Panc1 (cell line): ENCODE measurements at regions not wholly inside any gene's neighbourhood (a gene's known extent, or its start where the extent isn't known, plus 50 kb on each side); places are given as distances from the start of the nearest gene placed in this dataset.

Experiments used
- ATAC-seq: fragments of 200-7000 bp; cut with Tn5 transposase; 2 replicates; pipeline ENCODE4 v1.9.1; 2020; ENCODE audit warnings: mild to moderate bottlenecking, moderate library complexity
- BruUV-seq: library from RNA; stranded (reverse); fragments of 400-500 nt; replicated peaks from 2 replicates; lab custom pipeline; 2021; lab: Mats Ljungman, UMichigan
- CTCF ChIA-PET: fragments of 300-600 bp; sonication (Branson Sonifier 250); formaldehyde crosslinking; loops from one replicate; lab custom pipeline; 2022; ENCODE audit warnings: antibody characterized with exemption; lab: Charles Lee
- POLR2A ChIA-PET: fragments of 300-600 bp; sonication (Branson Sonifier 250); formaldehyde crosslinking; loops from one replicate; lab custom pipeline; 2022; ENCODE audit warnings: antibody characterized with exemption; lab: Charles Lee
- DNase-seq: peaks from one replicate; pipeline ENCODE4 v3.0.0-alpha.2; 2010; ENCODE audit warnings: low read depth, low spot score
- H3K27ac ChIP-seq: 2 replicates; pipeline ENCODE4 v1.5.1; 2011; ENCODE audit warnings: mild to moderate bottlenecking, low read length, inconsistent platforms
- H3K27me3 ChIP-seq: fragments of 200-500 bp; sonication (Bioruptor generic); 2 replicates; pipeline ENCODE4 v1.6.0; 2014; ENCODE audit warnings: low read length, inconsistent platforms; ENCODE audit not compliant: control insufficient read depth, insufficient read depth
- H3K36me3 ChIP-seq: fragments of 200-500 bp; sonication (Bioruptor generic); 2 replicates; pipeline ENCODE4 v1.5.1; 2014; ENCODE audit warnings: inconsistent platforms, mild to moderate bottlenecking, low read length, moderate library complexity; ENCODE audit not compliant: control insufficient read depth, insufficient read depth
- H3K4me1 ChIP-seq: 2 replicates; pipeline ENCODE4 v1.5.1; 2011; ENCODE audit warnings: inconsistent platforms, mild to moderate bottlenecking, low read length, moderate library complexity; ENCODE audit not compliant: control insufficient read depth, insufficient read depth
- H3K4me3 ChIP-seq, 2 experiments: 2 replicates each; pipeline ENCODE4 v1.5.1; 2011 to 2012; ENCODE audit warnings: low read depth in 2 of 2, low read length in 2 of 2, mild to moderate bottlenecking in 2 of 2, inconsistent platforms in 1 of 2, moderate library complexity in 1 of 2
- H3K9me3 ChIP-seq: fragments of 200-500 bp; sonication (Bioruptor generic); 2 replicates; pipeline ENCODE4 v1.5.1; 2014; ENCODE audit warnings: low read depth, mild to moderate bottlenecking, inconsistent platforms, low read length, moderate library complexity; ENCODE audit not compliant: control insufficient read depth, insufficient read depth
- CTCF ChIP-seq: fragments of 450-650 bp; IDR thresholded peaks from 2 replicates; pipeline ENCODE4 v1.5.1; 2017; ENCODE audit warnings: mild to moderate bottlenecking
- POLR2AphosphoS5 ChIP-seq: IDR thresholded peaks from 2 replicates; pipeline ENCODE4 v1.6.1; 2012; ENCODE audit warnings: mild to moderate bottlenecking, low read depth, low read length, moderate library complexity
- REST ChIP-seq, 2 experiments: IDR thresholded peaks; 2 replicates each; pipeline ENCODE4 v1.6.1; 2011 to 2012; ENCODE audit warnings: low read depth in 2 of 2, control low read depth in 1 of 2, low read length in 1 of 2, mild to moderate bottlenecking in 1 of 2, moderate library complexity in 1 of 2; ENCODE audit not compliant: insufficient read depth in 1 of 2
- SIN3A ChIP-seq: IDR thresholded peaks from 2 replicates; pipeline ENCODE4 v1.6.1; 2012; ENCODE audit warnings: low read depth, mild to moderate bottlenecking, low read length, moderate library complexity, borderline replicate concordance; ENCODE audit not compliant: insufficient read depth
- TCF7L2 ChIP-seq: IDR thresholded peaks from 2 replicates; pipeline ENCODE4 v1.6.1; 2011; ENCODE audit warnings: mild to moderate bottlenecking, low read depth, low read length, inconsistent platforms
- in situ Hi-C: cut with HindIII; loops from 2 replicates; pipeline ENCODE4 v1.10.0; 2016; ENCODE audit warnings: low sequenced_read_pairs, low pct_unique_long_range_greater_than_20kb
- intact Hi-C: fragments of 100-400 bp; cut with micrococcal nuclease; formaldehyde crosslinking; loops from one replicate; pipeline ENCODE4 v1.10.0; 2022; ENCODE audit not compliant: unreplicated experiment

GRCh38 chr4:177204126-177204525 is 105.5 kb upstream of the NEIL3 start:
- H3K4me3 ChIP-seq: no peak overlapping the region
- no peaks in the 10 kb centered on the region for H3K9me3 ChIP-seq
- no TSS peak for BruUV-seq
- POLR2A ChIA-PET: no interaction called here
- ATAC-seq (no peak), DNase-seq (no peak)
- no peaks in the 10 kb centered on the region for H3K4me1 ChIP-seq
- TF ChIP-seq TCF7L2 (no peak), CTCF (no peak), REST (IDR thresholded peaks at IDR 0.05; ENCODE audit: insufficient read depth in 1 of 2, low read depth in 2 of 2, low read length in 1 of 2) (no peak), POLR2AphosphoS5 (no peak), SIN3A (no peak)
- intact Hi-C loops (no loop called here), in situ Hi-C loops (no loop called here)
- H3K27ac ChIP-seq: no peak overlapping the region
- H3K27me3 ChIP-seq: no peaks in the 10 kb centered on the region
- H3K36me3 ChIP-seq: no peaks in the 10 kb centered on the region
- CTCF ChIA-PET: no interaction called here

- no TSS peak for BruUV-seq
- H3K9me3 ChIP-seq: no peaks in the 10 kb centered on the region
- no peaks in the 10 kb centered on the region for H3K4me1 ChIP-seq
- DNase-seq (no peak), ATAC-seq (no peak)
- H3K4me3 ChIP-seq: no peak overlapping the region
- H3K36me3 ChIP-seq: no peaks in the 10 kb centered on the region
- POLR2A ChIA-PET: interaction anchor here (0.6 kb wide), 1 partner anchor 1166 kb away, joined by 9 read pairs; no protein-coding TSS in a partner anchor
- in situ Hi-C loops (no loop called here), intact Hi-C loops (no loop called here)
- no peaks in the 10 kb centered on the region for H3K27me3 ChIP-seq
- no peak overlapping the region for H3K27ac ChIP-seq
- TF ChIP-seq REST (IDR thresholded peaks at IDR 0.05; ENCODE audit: insufficient read depth in 1 of 2, low read depth in 2 of 2, low read length in 1 of 2) (no peak), CTCF (no peak), TCF7L2 (no peak), POLR2AphosphoS5 (no peak), SIN3A (no peak)
- CTCF ChIA-PET: no interaction called here
These were observed 94.7 kb upstream of the NEIL3 start for GRCh38 chr4:177214935-177215334.
